HG03159 (cell line): ENCODE measurements at regions not wholly inside any gene's neighbourhood (a gene's known extent, or its start where the extent isn't known, plus 50 kb on each side); places are given as distances from the start of the nearest gene placed in this dataset.

Source experiments
- ATAC-seq: cut with Tn5 transposase; IDR thresholded peaks from one replicate; pipeline ENCODE4 v1.9.1; 2021; ENCODE audit warnings: mild to moderate bottlenecking, moderate library complexity; ENCODE audit not compliant: unreplicated experiment

- ATAC-seq = no peak
Measured at GRCh38 chr10:61840403-61840802, 61.1 kb upstream of the ARID5B start.

GRCh38 chr10:61841338-61841875 is 60.1 kb upstream of the ARID5B start:
- ATAC-seq = no peak

DNA sequence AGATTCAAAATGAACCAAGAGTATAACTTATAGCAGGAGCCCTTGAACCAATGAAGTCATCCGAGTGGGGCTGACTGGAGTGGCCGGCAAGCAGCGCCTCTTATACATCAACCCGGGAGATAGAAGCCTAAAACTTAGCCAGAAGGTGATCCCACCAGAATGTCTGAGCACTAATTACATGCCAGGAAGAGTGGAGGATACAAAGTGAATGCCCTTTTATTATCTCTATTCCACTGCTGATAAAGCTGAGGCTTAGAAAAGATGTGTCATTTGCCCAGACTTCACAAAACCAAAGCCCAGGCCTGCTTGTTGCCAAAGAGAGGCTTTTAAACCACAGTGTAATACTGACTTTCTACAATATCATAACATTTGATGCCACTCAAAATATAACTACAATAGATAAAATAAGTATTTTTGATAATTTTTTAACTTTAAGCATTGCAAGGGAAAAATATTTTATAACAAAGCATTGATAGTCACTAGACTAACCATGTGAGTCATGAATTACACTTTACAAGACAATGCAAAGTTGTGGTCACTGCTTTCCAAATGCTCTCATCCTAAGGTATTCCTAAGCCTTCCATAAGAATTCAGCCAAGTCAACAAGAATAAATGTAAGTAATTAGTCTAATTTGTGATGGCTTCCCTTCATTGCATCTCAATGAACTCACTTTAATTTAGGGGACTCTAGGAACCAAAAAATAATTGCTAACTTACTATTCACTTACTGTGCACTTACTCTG is 58.6 kb upstream of the ARID5B start:
- no peak for ATAC-seq

GRCh38 chr10:61844116-61844822 is 57.2 kb upstream of the ARID5B start:
- ATAC-seq = no peak

DNA sequence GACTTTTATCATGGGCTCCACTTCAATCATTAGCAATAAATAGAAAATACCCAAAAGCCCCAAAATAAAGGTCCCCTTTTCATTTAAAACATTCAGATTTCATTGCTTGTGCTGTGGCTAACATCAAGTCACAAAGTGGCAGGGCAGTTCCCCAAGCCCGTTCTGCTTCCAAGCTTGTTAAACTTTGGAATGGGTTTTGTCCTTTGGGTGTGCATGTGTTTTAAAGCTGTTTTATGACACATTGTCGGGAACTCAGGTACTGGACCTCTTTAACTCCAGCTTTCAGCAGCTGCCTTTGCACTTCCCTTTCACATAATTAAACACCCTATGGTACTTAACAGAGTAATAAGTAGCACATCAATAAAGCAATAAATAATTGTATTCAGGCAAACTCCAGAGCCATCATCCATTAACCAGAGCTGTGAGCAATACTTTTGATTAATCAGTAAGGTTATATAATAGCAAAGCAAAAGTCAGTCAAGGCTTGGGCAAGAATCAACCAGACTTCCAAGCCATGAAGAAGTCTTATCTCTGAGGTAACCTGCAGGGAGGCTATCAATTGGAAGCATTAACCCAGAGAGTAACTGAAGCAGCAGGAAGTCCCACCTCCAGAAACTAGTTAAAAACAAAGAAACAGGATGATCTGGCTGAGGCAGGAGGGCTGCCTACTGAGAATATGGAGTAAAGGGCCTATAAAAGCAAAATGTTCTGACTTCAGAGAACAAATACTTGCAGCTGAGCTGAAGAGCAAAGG is 56.1 kb upstream of the ARID5B start:
- no peak for ATAC-seq

GRCh38 chr10:61845950-61846268 is 55.6 kb upstream of the ARID5B start:
- ATAC-seq = no peak

GRCh38 chr10:61846370-61847031 is 55.0 kb upstream of the ARID5B start:
- ATAC-seq = no peak

DNA sequence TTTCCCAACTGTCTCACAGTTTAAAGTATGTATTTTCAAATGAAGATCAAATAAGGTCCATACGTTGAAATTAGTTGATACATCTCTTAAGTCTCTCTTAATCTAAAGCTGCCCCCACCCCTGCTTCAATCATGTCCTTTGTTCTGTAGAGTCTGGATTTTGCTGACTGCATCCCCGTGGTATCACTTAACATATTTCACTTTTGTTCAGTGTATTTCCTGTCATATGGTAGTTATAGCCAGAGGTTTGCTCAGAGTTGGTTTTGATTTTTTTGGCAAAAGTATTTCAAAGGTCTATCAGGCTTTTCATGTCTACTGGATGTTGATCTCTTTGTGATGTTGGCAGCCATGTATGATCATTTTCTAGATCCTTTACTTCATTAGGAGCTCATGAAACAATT is 54.4 kb upstream of the ARID5B start:
- ATAC-seq = no peak

DNA sequence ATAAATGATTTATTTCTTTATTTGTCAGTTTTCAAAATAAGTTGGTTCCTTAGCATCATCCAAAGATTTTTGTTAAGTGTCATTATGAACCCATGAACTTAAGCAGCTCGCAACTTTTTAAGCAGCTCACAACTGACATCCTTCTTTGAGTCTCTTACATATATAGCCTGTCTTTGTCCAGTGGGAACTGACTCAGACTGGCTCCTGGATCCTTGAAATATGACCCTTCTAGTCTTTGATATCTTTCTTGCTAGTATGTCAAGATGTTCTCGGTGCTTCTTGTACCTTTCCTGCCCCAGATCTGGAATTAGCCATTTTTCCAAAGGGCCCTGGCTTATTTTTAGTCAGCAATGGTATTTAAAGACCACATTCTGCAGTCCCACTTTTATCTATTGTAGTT is 53.9 kb upstream of the ARID5B start:
- ATAC-seq = no peak

DNA sequence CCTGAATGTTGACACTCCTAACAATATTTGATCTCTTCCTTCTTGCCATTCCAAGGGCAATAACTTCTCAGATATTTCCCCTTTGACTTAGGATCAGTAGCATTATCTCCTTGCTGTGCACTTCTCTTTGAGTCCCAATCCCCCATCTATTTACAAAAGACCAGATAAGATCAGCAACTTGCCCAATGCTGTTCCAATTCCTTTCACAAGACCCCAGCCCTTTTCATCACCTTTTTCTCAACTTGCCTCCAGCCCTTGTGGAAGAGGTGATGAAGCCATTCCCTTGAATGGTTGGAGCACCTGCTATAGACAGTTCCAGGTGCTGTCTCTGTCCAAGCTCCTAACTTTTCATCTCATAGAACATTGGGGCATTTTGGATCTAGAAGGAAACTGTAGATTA is 51.1 kb upstream of the ARID5B start:
- ATAC-seq = no peak
